Lung (tissue), 11 donors: ENCODE measurements at regions not wholly inside any gene's neighbourhood (a gene's known extent, or its start where the extent isn't known, plus 50 kb on each side); places are given as distances from the start of the nearest gene placed in this dataset.

ENCODE experiments used
- ATAC-seq: fragments of 200-7000 bp; cut with Tn5 transposase; one replicate; pipeline ENCODE4 v1.9.1; 2020; ENCODE audit warnings: moderate number of reproducible peaks; ENCODE audit not compliant: insufficient read depth, low FRiP score
- DNase-seq, 3 donors: peaks; one replicate each; pipeline ENCODE4 v3.0.0-alpha.2; 2013 to 2017
- H3K27ac ChIP-seq, 2 donors: one replicate each; pipeline ENCODE4 v1.5.1; 2013; ENCODE audit warnings: mild to moderate bottlenecking in 2 of 2, moderate library complexity in 2 of 2, control low read depth in 1 of 2, inconsistent platforms in 1 of 2, low read depth in 1 of 2, low read length in 1 of 2
- H3K27me3 ChIP-seq, 3 donors: one replicate each; pipeline ENCODE4 v1.5.1; 2013; ENCODE audit warnings: low read length in 2 of 3; ENCODE audit not compliant: control insufficient read depth in 3 of 3, insufficient read depth in 3 of 3
- H3K36me3 ChIP-seq, 4 donors: one replicate each; pipeline ENCODE4 v1.5.1; 2013; ENCODE audit warnings: low read length in 4 of 4, mild to moderate bottlenecking in 1 of 4, moderate library complexity in 1 of 4; ENCODE audit not compliant: control insufficient read depth in 4 of 4, insufficient read depth in 4 of 4
- H3K4me1 ChIP-seq, 5 donors: one replicate each; pipeline ENCODE4 v1.5.1; 2013; ENCODE audit warnings: low read length in 5 of 5, mild to moderate bottlenecking in 2 of 5, moderate library complexity in 1 of 5; ENCODE audit not compliant: control insufficient read depth in 5 of 5, insufficient read depth in 5 of 5
- H3K4me3 ChIP-seq: one replicate; pipeline ENCODE4 v1.5.1; 2013; ENCODE audit warnings: mild to moderate bottlenecking, control low read depth, moderate library complexity
- H3K9ac ChIP-seq, 2 donors: one replicate each; pipeline ENCODE4 v1.5.1; 2013; ENCODE audit warnings: low read length in 2 of 2, control low read depth in 1 of 2; ENCODE audit not compliant: insufficient read depth in 1 of 2
- H3K9me3 ChIP-seq, 4 donors: one replicate each; pipeline ENCODE4 v1.5.1; 2013; ENCODE audit warnings: low read length in 3 of 4, mild to moderate bottlenecking in 1 of 4, moderate library complexity in 1 of 4; ENCODE audit not compliant: control insufficient read depth in 4 of 4, insufficient read depth in 3 of 4
- CTCF ChIP-seq: IDR thresholded peaks from 2 replicates; pipeline ENCODE4 v1.5.1; 2012; ENCODE audit warnings: mild to moderate bottlenecking; ENCODE audit errors: control extremely low read depth, extremely low read depth
- WGBS, 2 donors: extraction: QIAGEN DNeasy Blood & Tissue Kit; methylation state at CpG; one replicate each; pipeline ENCODE4 v1.1.7; 2013; 5-methylcytosine and 5-hydroxymethylcytosine counted together
- donor health status: control.
- donor health status: control.
- donor health status: Bipolar disorder and iron deficiency.
- donor health status: healthy.
- donor health status: DM: yes; HTN: yes; CAD: no.

GRCh38 chr5:71905834-71906711 lies 187.0 kb downstream of the CARTPT start:
- Histone ChIP-seq H3K9ac (no peak overlapping the region), H3K4me1 (peaks cover 0 to 14% (median 0%) of the 10 kb centered on the region in 5 donors), H3K9me3 (no peaks in the 10 kb centered on the region), H3K27me3 (no peaks in the 10 kb centered on the region), H3K36me3 (no peaks in the 10 kb centered on the region), H3K27ac (no peak overlapping the region), H3K4me3 (no peak overlapping the region)
- TF ChIP-seq CTCF = no peak
- ATAC-seq = no peak
- 93 to 97% methylated on average over 1 of the region's 1 CpG for WGBS, 2 donors
- DNase-seq = peak; percentile 22 to 41 (median 24)

GRCh38 chr5:71907001-71907588 lies 188.0 kb downstream of the CARTPT start:
- no peak for DNase-seq
- H3K9me3 ChIP-seq = no peaks in the 10 kb centered on the region
- no peaks in the 10 kb centered on the region for H3K27me3 ChIP-seq
- H3K9ac ChIP-seq = no peak overlapping the region
- no peak for ATAC-seq
- 74 to 81% methylated on average over 3 of the region's 3 CpGs for WGBS, 2 donors
- no peak overlapping the region for H3K4me3 ChIP-seq
- TF ChIP-seq CTCF = no peak
- H3K4me1 ChIP-seq = peaks cover 0 to 14% (median 0%) of the 10 kb centered on the region in 5 donors
- H3K27ac ChIP-seq = no peak overlapping the region
- H3K36me3 ChIP-seq = no peaks in the 10 kb centered on the region

- 65 to 67% methylated on average over 4 of the region's 4 CpGs for WGBS, 2 donors
- ATAC-seq (no peak), DNase-seq (peak in 1 of 3 donors; percentile 20)
Measured at GRCh38 chr5:71907608-71908145, 188.6 kb downstream of the CARTPT start.

More at GRCh38 chr5:71907608-71908145, 188.6 kb downstream of the CARTPT start:
- no peaks in the 10 kb centered on the region for H3K36me3 ChIP-seq
- TF ChIP-seq CTCF = no peak
- no peak overlapping the region for H3K4me3 ChIP-seq
- H3K27me3 ChIP-seq = no peaks in the 10 kb centered on the region
- H3K9me3 ChIP-seq = no peaks in the 10 kb centered on the region
- H3K4me1 ChIP-seq = peaks cover 0 to 14% (median 0%) of the 10 kb centered on the region in 5 donors
- no peak overlapping the region for H3K9ac ChIP-seq
- no peak overlapping the region for H3K27ac ChIP-seq
